Psoas muscle (tissue), 7 donors: ENCODE measurements at regions not wholly inside any gene's neighbourhood (a gene's known extent, or its start where the extent isn't known, plus 50 kb on each side); places are given as distances from the start of the nearest gene placed in this dataset.

Experiments
- ATAC-seq, 4 donors: fragments of 200-7000 bp; cut with Tn5 transposase; one replicate each; pipeline ENCODE4 v1.9.1; 2020; ENCODE audit warnings: moderate library complexity in 3 of 4, mild to moderate bottlenecking in 2 of 4
- DNase-seq, 2 donors: peaks; one replicate each; pipeline ENCODE4 v3.0.0-alpha.2; 2020
- H3K27ac ChIP-seq: fragments of 200-600 bp; one replicate; pipeline ENCODE4 v1.8.0; 2022
- H3K27me3 ChIP-seq, 3 donors: fragments of 200-600 bp in 1 of 3; one replicate each; pipeline versions ENCODE4 v1.6.1 to v1.8.0; 2013 to 2022; ENCODE audit warnings: low read length in 2 of 3, mild to moderate bottlenecking in 2 of 3, moderate library complexity in 1 of 3; ENCODE audit not compliant: insufficient read depth in 3 of 3
- H3K36me3 ChIP-seq, 2 donors: fragments of 200-600 bp in 1 of 2; one replicate each; pipeline versions ENCODE4 v1.6.1 to v1.8.0; 2013 to 2022; ENCODE audit warnings: low read depth in 1 of 2, mild to moderate bottlenecking in 1 of 2, moderate library complexity in 1 of 2; ENCODE audit not compliant: insufficient read depth in 1 of 2
- H3K4me1 ChIP-seq: fragments of 200-600 bp; one replicate; pipeline ENCODE4 v1.8.0; 2022
- H3K4me3 ChIP-seq: fragments of 200-600 bp; one replicate; pipeline ENCODE4 v1.8.0; 2022; ENCODE audit warnings: mild to moderate bottlenecking
- H3K9me3 ChIP-seq: fragments of 200-600 bp; one replicate; pipeline ENCODE4 v1.8.0; 2022
- CTCF ChIP-seq: fragments of 200-600 bp; IDR thresholded peaks from one replicate; pipeline ENCODE4 v1.8.0; 2022; ENCODE audit warnings: antibody characterized with exemption
- WGBS, 3 donors: extraction: QIAGEN DNeasy Blood & Tissue Kit; methylation state at CpG; one replicate each; pipeline versions ENCODE4 v1.1.6 to v1.1.7; 2013; 5-methylcytosine and 5-hydroxymethylcytosine counted together
- intact Hi-C, 2 donors: fragments of 100-400 bp; cut with DNase I; formaldehyde crosslinking; loops; one replicate each; pipeline versions ENCODE4 v1.11.0 to v1.14.2; 2022
- donor health status: healthy with polysubstance abuse.
- donor health status: DM: no; HTN: no; CAD: no; lungs with moderate emphysema.
- donor health status: Bipolar disorder and iron deficiency.
- donor health status: healthy.
- donor health status: DM: yes; HTN: yes; CAD: no.
- donor health status: DM: no; HTN: no; CAD: no.
- donor health status: DM: yes; HTN: yes; CAD: no.

- no peak for ATAC-seq
- H3K27me3 ChIP-seq, result peaks cover 0 to 15% (median 0%) of the 10 kb centered on the region in 3 donors
Measured at GRCh38 chrX:39674490-39675161, 423.1 kb downstream of the BCOR start.

GRCh38 chrX:39675162-39675553 is 422.6 kb downstream of the BCOR start:
- WGBS, 3 donors, result 86 to 94% (median 89%) methylated on average over 6 of the region's 6 CpGs
- no peak overlapping the region for H3K27ac ChIP-seq

More at GRCh38 chrX:39674490-39675161, 423.1 kb downstream of the BCOR start:
- no peaks in the 10 kb centered on the region for H3K4me1 ChIP-seq
- no peak overlapping the region for H3K27ac ChIP-seq
- no peaks in the 10 kb centered on the region for H3K9me3 ChIP-seq
- intact Hi-C loops, result no loop called here
- no peak for TF ChIP-seq CTCF
- H3K36me3 ChIP-seq, result no peaks in the 10 kb centered on the region
- H3K4me3 ChIP-seq, result no peak overlapping the region
- DNase-seq, result no peak
- 72 to 91% (median 91%) methylated on average over 5 of the region's 5 CpGs for WGBS, 3 donors

GRCh38 chrX:39675619-39676018 is 422.1 kb downstream of the BCOR start:
- WGBS, 3 donors, result 31 to 66% (median 47%) methylated on average over 2 of the region's 2 CpGs
- H3K27ac ChIP-seq, result no peak overlapping the region
- no peaks in the 10 kb centered on the region for H3K36me3 ChIP-seq
- H3K9me3 ChIP-seq, result no peaks in the 10 kb centered on the region
- ATAC-seq (peak in 2 of 4 donors; percentile 19 to 35), DNase-seq (peak; percentile 32 to 75)
- H3K4me3 ChIP-seq, result no peak overlapping the region
- H3K4me1 ChIP-seq, result no peaks in the 10 kb centered on the region
- no peak for TF ChIP-seq CTCF
- H3K27me3 ChIP-seq, result peaks cover 0 to 13% (median 0%) of the 10 kb centered on the region in 3 donors
- intact Hi-C loops, result no loop called here

More at GRCh38 chrX:39675162-39675553, 422.6 kb downstream of the BCOR start:
- Histone ChIP-seq H3K4me1 (no peaks in the 10 kb centered on the region), H3K27me3 (peaks cover 0 to 13% (median 0%) of the 10 kb centered on the region in 3 donors), H3K36me3 (no peaks in the 10 kb centered on the region), H3K4me3 (no peak overlapping the region), H3K9me3 (no peaks in the 10 kb centered on the region)
- ATAC-seq (no peak), DNase-seq (no peak)
- TF ChIP-seq CTCF, result no peak
- intact Hi-C loops, result no loop called here

- H3K36me3 ChIP-seq, result no peaks in the 10 kb centered on the region
- no peak overlapping the region for H3K4me3 ChIP-seq
- DNase-seq (no peak), ATAC-seq (no peak)
- TF ChIP-seq CTCF, result no peak
- H3K27ac ChIP-seq, result no peak overlapping the region
- 78 to 100% (median 89%) methylated on average over 2 to 3 of the region's 3 CpGs for WGBS, 3 donors
- intact Hi-C loops, result no loop called here
- no peaks in the 10 kb centered on the region for H3K9me3 ChIP-seq
- no peaks in the 10 kb centered on the region for H3K4me1 ChIP-seq
- H3K27me3 ChIP-seq, result peaks cover 0 to 9% (median 0%) of the 10 kb centered on the region in 3 donors
Measured at GRCh38 chrX:39676434-39676833, 421.3 kb downstream of the BCOR start.

- ATAC-seq (no peak), DNase-seq (no peak)
- Histone ChIP-seq H3K27ac (no peak overlapping the region), H3K36me3 (no peaks in the 10 kb centered on the region), H3K4me1 (no peaks in the 10 kb centered on the region), H3K9me3 (no peaks in the 10 kb centered on the region), H3K27me3 (peaks cover 0 to 4% (median 0%) of the 10 kb centered on the region in 3 donors), H3K4me3 (no peak overlapping the region)
- TF ChIP-seq CTCF, result no peak
- intact Hi-C loops, result no loop called here
- WGBS, 3 donors, result 77 to 92% (median 81%) methylated on average over 3 of the region's 3 CpGs
Measured at GRCh38 chrX:39677585-39677977, 420.2 kb downstream of the BCOR start.
